ENCODE measurements at regions not wholly inside any gene's neighbourhood (a gene's known extent, or its start where the extent isn't known, plus 50 kb on each side); places are given as distances from the start of the nearest gene placed in this dataset.

DNA sequence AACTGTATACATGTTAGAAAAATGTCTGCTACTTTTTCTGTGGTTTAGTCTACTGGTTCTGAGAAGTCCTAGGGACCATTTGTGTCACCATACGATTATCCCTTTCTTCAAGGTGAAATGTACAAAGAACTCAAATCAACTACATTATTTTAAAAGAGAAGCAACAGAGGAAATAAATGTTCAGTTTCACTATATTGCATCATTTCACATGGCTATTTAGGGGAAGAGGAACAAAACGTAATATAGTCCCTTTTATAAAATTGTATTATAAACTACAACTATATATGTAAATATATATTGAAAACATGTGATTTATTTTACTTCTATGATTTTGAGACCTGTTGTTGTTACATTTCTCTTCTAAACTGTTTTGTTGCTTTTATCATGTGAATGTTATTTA, 1308.0 kb downstream of the EPHA7 start:
- TF ChIP-seq JUND (IDR thresholded peaks at IDR 0.05) (no peak), TAF1 (conservative IDR thresholded peaks at IDR 0.05) (no peak), ZBTB33 (IDR thresholded peaks at IDR 0.05) (no peak), NR2F2 (IDR thresholded peaks at IDR 0.05) (no peak), YY1 (IDR thresholded peaks at IDR 0.05) (no peak), RAD21 (IDR thresholded peaks at IDR 0.05) (no peak), HNF4A (conservative IDR thresholded peaks at IDR 0.05) (no peak), SP1 (IDR thresholded peaks at IDR 0.05) (no peak), RXRA (IDR thresholded peaks at IDR 0.05) (no peak), EGR1 (IDR thresholded peaks at IDR 0.05; ENCODE audit: low read depth in 2 of 2) (no peak)
- TF ChIP-seq, protein P1, sequence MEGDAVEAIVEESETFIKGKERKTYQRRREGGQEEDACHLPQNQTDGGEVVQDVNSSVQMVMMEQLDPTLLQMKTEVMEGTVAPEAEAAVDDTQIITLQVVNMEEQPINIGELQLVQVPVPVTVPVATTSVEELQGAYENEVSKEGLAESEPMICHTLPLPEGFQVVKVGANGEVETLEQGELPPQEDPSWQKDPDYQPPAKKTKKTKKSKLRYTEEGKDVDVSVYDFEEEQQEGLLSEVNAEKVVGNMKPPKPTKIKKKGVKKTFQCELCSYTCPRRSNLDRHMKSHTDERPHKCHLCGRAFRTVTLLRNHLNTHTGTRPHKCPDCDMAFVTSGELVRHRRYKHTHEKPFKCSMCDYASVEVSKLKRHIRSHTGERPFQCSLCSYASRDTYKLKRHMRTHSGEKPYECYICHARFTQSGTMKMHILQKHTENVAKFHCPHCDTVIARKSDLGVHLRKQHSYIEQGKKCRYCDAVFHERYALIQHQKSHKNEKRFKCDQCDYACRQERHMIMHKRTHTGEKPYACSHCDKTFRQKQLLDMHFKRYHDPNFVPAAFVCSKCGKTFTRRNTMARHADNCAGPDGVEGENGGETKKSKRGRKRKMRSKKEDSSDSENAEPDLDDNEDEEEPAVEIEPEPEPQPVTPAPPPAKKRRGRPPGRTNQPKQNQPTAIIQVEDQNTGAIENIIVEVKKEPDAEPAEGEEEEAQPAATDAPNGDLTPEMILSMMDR (IDR thresholded peaks at IDR 0.05; ENCODE audit: low read depth, low read length, missing input control): no peak
- TF ChIP-seq, protein P2, sequence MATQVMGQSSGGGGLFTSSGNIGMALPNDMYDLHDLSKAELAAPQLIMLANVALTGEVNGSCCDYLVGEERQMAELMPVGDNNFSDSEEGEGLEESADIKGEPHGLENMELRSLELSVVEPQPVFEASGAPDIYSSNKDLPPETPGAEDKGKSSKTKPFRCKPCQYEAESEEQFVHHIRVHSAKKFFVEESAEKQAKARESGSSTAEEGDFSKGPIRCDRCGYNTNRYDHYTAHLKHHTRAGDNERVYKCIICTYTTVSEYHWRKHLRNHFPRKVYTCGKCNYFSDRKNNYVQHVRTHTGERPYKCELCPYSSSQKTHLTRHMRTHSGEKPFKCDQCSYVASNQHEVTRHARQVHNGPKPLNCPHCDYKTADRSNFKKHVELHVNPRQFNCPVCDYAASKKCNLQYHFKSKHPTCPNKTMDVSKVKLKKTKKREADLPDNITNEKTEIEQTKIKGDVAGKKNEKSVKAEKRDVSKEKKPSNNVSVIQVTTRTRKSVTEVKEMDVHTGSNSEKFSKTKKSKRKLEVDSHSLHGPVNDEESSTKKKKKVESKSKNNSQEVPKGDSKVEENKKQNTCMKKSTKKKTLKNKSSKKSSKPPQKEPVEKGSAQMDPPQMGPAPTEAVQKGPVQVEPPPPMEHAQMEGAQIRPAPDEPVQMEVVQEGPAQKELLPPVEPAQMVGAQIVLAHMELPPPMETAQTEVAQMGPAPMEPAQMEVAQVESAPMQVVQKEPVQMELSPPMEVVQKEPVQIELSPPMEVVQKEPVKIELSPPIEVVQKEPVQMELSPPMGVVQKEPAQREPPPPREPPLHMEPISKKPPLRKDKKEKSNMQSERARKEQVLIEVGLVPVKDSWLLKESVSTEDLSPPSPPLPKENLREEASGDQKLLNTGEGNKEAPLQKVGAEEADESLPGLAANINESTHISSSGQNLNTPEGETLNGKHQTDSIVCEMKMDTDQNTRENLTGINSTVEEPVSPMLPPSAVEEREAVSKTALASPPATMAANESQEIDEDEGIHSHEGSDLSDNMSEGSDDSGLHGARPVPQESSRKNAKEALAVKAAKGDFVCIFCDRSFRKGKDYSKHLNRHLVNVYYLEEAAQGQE (IDR thresholded peaks at IDR 0.05): no peak
- TF ChIP-seq, protein P3, sequence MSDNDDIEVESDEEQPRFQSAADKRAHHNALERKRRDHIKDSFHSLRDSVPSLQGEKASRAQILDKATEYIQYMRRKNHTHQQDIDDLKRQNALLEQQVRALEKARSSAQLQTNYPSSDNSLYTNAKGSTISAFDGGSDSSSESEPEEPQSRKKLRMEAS (IDR thresholded peaks at IDR 0.05): no peak
- TF ChIP-seq, protein P4, sequence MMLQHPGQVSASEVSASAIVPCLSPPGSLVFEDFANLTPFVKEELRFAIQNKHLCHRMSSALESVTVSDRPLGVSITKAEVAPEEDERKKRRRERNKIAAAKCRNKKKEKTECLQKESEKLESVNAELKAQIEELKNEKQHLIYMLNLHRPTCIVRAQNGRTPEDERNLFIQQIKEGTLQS (IDR thresholded peaks at IDR 0.05): no peak

Measured in liver (tissue), 3 donors.